Globus pallidus (tissue), 1 donor: ENCODE measurements at regions not wholly inside any gene's neighbourhood (a gene's known extent, or its start where the extent isn't known, plus 50 kb on each side); places are given as distances from the start of the nearest gene placed in this dataset.
"Not testable (repeated sequence)": the region's sequence is repeated elsewhere in the genome, so short reads cannot be mapped to it uniquely, and the experiment has no call there.

ENCODE experiments used
- DNase-seq: peaks from one replicate; pipeline ENCODE4 v3.0.0-alpha.2; 2015; ENCODE audit warnings: low spot score

DNA sequence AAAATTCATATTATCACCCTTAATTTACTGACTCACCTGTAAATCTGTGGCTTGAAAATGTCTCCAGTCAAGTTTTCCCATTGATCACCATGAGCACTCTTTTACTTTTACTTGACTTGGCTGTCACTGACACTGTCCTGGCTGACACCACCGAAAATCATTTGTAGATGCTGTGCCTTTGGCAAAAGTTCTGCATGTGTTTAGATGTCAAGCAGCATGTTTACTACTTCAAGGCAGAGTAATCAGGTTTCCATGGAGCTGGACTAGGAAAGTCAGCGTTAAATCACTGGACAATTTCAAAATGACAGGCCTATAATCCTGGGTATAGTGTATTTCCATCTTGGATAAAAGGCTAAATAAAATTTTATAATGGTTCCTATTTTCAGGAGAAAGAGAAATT, 1530.6 kb upstream of the CDH6 start:
- no peak for DNase-seq

DNA sequence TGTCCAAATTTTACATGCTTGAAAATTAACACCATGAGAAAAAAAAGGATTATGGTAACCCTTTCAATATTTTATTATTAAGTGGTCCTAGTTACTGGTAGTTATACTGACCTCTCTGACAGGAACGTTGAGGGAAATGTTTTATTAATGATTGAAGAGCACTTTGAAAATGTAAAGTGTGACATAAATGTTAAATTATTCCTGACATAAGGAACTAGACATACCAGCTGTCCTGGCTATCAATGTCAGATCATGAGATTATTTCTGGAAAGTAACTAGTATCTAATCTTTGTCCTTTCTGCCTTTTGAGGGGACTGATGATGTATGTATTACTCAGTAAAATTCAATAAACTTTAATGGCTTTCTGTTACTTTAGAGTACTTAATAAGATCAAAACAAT, 1538.5 kb upstream of the CDH6 start:
- no peak for DNase-seq

DNA sequence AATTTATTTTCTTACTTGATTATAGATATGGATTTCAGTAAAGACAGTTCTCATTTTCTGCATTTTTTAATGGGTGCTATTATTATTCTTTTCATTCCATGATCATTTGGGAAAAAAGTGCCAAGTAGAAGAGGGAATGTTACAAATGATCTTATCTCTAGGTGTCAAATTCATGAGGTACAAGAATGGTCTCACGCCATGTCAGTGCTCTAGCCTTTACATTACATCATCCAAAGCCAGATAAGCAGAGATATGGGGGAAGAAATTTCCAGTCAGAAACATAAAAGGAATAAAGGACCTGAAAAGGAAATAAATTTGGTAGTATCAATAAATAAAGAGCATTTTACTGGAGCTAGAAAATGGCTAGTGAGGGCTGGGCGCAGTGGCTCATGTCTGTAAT, 1544.2 kb upstream of the CDH6 start:
- DNase-seq: no peak

DNA sequence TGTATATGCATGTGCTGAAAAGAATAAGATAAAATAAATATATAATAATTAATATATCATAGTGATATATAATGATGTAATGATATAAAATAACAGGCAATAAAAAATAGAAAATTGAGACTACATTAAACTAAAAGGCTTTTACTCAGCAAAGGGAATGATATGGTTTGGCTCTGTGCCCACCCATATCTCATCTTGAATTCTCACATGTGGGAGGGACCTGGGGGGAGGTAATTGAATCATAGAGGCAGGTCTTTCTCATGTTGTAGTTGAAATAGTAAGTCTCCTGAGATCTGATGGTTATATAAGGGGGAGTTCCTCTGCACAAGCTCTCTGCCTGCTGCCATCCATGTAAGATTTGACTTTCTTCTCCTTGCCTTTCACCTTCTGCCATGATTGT, 1550.9 kb upstream of the CDH6 start:
- DNase-seq: no peak

DNA sequence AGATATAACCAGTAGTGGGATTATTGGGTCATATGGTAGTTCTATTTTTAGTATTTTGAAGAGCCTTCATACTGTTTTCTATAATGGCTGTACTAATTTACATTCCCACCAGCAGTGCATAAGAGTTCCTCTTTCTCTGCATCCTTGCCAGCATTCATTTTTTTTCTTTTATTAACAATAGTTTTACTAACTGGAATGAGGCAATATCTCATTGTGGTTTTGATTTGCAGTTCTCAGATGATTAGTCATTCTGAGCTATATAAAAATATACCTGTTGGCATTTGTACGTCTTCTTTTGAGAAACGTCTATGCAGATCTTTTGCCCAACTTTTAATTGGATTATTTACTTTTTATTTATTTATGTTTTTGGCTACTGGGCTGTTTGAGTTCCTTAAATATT, 1579.3 kb upstream of the CDH6 start:
- DNase-seq: no peak

DNA sequence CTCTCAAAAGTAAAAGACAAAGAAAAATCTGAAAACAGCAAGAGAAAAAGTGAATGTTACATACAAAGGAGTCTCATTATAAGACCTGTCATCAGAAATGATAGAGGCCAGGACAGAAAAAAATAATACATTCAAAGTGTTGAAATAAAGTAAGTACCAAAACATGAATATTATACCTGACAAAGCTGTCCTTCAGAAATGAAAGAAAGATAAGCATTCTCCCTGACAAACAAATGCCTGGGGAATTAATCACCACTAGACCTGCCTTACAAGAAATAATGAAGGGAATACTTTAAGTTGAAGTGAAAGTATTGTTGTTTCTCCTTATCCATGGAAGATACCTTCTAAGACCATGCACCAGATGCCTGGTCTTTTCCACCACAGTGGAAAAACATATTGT, 1605.2 kb upstream of the CDH6 start:
- DNase-seq: no peak

DNA sequence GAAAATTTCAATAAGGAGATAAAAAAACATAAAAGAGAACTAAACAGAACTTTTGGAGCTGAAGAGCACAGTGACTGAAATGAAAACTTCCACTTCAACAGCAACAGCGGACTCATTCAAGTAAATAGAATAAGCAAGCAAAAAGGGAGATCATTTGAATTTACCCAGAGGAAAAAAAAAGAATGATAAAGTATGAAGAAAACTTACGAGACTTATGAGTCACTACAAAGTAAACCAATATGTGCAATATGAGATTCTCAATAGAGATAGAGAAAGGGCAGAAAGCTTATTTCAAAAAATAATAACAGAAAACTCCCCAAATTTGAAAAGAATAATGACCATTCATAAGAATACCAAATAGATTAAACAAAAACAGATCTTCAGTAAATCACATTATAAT, 1605.7 kb upstream of the CDH6 start:
- DNase-seq: no peak

DNA sequence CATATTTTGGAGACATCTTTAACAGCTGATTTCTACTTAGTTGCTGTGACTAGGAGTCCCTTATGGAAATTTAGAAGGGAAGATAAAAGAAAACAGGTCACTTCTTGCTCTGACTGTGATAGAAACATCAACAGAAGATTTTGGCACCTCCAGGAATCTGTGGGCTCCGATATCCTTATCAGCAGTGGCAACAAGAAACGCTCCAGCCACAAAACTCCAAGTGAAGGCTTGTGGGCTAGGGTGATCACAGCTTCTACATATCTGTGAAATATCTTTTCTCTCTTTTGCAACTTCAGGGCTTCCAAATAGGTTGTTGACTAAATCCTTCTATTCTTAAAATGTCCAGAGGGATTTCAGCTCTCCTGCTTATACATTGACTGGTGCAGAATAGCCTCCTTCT, 1625.5 kb upstream of the CDH6 start:
- no peak for DNase-seq

DNA sequence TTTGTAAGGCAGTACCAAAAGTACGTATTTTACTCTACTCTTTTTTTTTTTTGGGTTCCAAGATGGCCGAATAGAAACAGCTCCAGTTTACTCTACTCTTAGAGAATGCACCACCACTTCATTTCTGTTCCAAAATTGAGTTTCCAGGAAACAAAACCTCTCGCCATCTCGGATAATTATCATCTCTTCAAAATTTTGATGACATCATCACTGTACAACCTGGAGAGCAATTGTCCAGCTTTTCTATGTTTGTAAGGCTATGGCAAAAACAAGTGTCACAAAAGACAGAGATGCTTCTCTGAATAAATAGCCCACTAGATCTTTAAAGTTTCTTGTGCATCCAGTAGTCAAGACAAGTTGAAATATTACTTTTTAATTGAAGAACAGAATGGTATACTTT, 1631.9 kb upstream of the CDH6 start:
- no peak for DNase-seq

DNA sequence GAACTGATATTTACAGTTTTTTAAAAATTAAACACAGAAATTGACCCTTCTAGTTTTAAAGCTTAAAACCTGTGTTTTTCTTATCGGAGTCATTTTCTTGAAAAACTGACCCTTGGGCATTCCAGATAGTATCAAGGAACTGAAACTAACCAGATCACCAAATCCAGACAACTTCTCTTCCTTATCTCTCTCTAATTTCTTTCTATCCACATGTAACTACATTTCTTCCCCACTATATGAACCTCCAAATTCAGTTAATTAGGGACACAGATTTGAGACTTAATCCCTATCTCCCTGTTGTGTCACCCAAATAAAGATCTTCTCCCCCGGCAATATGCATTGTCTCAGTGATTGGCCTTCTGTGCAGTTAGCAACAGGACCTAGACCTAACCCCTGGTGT, 1643.0 kb upstream of the CDH6 start:
- DNase-seq: no peak

DNA sequence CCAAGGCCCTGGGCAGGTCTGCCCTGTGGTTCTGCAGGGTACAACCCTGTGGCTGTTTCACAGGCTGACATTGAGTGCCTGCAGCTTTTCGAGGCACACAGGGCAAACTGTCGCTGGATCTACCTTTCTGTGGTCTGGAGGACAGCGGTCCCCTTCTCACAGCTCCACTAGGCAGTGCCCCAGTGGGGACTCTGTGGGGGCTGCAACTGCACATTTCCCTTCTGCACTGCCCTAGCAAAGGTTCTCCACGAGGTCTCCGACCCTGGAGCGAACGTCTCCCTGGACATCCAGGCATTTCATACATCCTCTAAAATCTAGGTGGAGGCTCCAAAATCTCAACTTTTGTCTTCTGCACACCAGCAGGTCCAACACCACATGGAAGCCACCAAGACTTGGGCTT, 1645.2 kb upstream of the CDH6 start:
- DNase-seq: no peak

DNA sequence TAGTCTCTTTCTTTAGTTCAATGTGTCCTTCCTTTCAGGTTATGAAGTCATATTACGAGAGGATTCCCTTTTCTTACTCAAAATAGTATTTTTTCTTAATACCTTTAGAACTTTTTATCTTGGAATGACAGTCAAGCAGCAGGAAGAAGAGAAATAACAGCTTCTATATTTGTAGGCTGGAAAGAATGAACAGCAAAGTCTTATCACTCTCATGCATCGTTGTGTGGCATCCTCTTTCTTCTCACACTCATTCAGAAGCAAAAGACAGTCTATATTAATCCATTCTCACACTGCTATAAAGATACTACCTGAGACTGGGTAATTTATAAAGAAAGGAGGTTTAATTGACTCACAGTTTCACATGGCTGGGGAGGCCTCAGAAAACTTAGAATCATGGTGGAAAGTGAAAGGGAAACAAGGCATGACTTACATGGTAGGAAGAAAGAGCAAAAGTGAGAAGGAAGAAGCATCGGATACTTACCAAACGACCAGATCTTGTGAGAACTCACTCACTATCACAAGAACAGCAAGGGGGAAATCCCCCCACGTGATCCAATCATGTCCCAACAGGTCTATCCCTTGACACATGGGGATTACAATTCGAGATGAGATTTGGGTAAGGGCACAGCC, 1646.1 kb upstream of the CDH6 start:
- no peak for DNase-seq

DNA sequence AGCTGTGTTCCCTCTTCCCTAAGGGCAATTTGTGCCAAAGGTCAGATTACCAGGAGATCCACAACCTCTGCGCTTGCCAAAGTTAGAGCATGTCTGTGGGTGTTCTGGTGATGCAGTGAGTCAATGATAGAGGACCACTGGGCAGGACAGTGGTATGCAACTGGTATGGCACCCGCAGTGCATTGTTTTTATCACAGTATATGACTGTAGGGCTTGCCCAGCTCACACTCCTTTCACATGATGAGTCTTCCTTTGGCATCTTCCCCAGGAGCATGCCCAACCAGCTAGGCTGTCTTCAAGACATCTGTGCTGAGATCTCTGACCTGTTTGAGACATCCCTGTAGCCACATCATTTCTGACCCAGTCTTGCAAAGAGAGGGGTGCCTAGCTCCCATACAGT, 1650.0 kb upstream of the CDH6 start:
- DNase-seq: no peak

DNA sequence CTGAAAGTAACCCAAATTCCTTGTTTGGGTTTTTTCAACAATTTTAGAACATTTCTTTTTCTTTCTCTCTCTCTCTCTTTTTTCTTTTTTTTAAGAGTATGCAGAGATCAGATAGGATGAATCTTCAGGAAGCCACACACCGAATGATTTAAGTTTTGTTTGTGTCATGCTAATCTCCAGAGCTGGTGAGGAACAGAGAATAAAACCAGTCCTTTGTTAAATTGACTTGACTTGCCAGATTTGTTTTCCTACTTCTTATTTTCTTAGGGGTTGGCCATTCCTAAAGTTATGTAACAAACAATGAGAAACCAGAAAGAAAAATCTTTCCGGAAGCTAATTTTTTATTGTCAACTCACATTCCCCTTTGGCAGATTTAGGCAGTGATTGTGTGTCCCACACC, 1669.3 kb upstream of the CDH6 start:
- no peak for DNase-seq

DNA sequence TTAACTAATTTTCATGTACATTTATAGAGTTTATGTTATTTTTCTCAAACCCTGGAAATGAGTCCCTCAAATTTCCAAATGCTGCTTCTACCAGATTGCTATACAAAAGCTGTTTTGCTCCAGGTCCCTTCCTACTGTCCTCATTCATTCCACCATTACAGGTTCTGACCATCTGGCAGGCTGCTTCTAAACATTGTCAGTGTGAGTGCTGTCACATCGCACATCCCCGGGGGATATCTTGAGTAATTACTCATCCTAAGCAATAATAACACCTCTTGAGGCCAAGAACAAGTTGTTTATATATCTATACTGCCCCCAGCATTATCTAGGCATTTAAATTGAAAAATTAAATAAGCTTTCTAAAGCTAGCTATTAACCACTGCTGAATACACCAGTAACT, 1675.3 kb upstream of the CDH6 start:
- no peak for DNase-seq

DNA sequence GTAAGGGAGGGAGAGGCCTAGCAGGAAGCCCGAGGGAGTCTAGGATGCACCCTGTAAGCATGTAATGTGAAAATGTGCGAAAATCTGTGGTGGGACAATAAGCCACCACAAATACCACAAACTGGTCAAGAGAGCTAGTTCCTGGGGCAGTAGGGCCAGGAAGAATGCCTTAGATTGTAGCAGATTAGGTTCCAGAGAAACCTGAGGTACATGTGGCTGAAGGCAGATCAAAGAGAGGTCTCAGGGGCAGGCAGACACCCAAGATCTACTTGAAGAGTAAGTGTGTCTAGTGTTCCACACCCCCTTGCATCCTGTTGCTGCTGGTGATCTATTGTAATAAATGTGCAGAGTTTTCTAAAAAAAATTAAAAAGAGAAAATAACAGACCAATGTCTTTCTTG, 1677.3 kb upstream of the CDH6 start:
- DNase-seq: no peak

DNA sequence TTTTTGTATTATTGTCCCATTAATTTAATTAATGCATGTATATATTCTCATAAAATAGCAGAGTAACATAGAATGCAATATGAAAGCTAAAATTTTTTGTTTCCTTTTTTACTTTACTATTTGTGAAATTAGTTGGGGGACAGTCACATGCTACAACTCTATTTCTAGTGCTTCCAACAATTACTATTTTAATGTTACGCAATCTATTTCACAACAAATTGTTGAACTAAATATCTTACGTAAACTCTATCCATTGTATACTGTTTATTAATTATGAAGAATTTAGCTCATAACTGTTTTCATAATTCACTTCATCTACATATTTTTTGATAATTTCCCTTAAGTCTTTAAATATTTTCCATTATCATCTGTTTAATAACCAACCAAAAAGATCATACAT, 1685.4 kb upstream of the CDH6 start:
- DNase-seq: no peak

DNA sequence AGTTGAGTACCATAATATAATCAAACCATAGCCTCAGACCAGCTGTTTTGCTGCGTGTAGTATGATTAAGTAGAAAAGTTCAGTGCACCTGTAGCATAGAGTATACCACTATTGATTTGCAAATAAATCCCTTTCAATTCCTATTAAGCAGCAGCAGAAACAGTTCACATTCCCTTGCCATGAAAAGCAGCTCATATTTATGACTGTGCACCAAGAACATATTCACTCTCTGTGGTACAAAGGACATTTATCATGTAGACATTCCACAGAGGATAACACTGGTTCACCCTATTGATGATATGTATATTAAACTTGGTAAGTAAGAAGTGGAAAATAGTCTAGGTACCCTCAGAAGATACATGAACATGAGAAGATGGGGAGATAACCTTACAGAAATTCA, 1689.1 kb upstream of the CDH6 start:
- DNase-seq: no peak

DNA sequence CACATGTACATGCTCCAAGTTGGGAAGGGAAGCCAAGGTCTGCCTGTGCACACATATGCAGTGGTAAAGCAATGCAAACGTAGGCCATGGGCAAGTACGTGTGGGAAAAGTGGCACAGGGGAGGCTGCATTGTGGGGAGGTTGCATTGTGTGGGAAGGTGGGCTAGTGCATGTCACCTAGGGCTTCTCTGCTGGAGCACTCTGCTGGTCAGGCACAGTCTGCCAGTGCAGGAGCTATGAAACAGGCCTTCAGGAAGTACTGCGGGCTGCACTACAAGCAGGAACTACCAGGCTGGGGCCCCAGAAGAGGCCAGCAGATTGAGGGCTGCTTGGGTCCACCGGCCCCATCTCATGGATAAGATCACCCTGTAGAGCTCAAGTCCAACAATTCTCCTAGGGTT, 1694.6 kb upstream of the CDH6 start:
- no peak for DNase-seq

DNA sequence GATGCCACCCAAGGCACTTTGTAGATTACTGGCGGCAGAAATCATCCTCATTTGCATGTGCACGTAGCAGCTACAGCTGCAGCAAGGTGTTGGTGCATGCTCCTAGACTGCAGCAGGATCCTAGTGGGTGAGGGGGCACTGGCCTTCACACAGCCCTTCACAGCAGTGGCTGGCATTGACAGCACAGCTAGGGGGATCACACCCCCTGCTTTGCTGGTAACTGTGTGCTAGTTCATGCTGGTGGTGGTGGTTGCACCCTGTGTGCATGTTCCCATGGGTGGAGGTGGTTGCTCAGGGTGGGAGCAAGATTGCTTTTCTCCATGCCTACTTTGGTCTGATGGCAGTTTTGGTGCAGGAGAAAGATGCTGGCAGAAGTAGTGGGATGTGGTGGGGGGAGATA, 1695.1 kb upstream of the CDH6 start:
- no peak for DNase-seq

DNA sequence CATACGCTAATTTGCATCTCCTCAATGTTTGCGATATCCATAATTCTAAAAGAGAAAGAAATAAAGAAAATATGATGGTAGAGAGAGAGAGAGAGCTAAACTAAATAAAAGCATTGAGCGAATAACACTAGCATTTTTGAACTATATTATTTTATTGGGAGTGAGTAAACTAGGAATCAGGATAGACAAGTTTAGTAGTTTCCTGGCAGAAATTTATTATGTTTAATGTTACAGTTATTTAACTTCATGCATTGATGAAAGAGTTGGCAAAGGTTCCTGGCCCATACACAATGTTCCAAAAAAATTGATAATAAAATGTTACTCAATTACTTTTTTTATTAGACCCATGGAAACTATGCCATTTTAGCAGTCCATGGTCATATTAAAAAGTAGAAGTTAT, 1708.2 kb upstream of the CDH6 start:
- no peak for DNase-seq

DNA sequence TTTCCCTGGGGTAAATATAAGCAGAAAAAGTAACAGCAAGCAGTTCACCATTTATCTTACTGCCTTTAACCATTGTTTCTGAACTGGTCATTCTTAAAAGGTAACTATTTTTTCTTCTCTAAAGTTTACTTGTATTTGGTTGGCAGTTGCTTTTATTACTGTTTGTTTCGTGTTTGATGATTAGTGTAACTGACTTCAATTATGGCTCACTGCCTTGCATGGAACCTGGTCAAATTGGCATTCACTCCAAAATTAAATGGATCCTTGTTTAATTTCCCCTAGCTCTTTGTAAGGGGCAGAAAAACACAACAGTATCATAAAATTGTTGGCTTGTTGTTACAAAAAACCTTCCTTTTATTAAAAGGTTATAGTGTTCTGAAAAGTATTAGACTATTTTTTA, 1723.9 kb upstream of the CDH6 start:
- DNase-seq: no peak

DNA sequence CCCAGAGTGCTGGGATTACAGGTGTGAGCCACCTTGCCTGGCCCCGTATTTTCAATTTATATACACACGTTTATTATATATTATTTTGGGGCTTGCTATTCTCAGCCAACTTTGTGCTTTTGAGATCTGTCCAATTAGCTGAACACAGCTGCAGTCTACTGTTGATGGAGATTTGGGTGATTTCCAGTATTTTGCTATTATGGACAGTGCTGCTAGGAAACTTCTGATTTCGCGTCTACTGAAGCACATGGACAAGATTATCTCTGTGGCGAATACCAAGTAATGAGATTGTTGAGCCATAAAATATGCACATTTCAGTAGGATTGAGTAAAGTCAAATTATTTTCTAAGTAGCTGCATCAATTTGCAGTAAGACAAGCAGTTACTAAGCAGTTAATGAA, 1731.2 kb upstream of the CDH6 start:
- DNase-seq: peak; percentile 3

DNA sequence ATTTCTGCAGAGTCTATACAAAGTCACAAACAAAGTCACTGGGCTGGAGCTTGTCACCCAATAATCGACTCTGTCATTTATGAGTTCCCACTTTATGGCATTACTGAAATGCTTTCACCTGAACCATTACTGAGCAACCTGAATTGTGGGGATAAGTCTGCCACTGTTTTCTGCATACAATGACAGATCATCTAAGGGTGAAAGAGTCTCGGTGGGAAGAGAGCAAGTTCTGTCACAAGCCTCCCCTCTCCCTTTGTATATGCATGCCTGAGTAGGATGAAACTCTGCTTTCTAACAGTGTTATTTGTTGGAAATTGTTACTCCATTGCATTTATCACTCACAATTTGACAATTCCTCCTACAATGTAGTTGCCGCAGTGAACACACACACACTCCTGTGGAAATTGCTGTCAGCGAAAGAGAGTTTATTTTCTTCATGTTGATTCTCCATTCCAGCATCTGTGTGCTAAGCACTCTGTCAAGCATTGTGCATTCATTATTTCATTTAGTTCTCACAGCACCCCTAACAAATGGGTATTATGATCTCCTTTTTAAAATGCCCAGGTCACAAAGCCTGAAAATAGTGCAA, 1732.4 kb upstream of the CDH6 start:
- no peak for DNase-seq

DNA sequence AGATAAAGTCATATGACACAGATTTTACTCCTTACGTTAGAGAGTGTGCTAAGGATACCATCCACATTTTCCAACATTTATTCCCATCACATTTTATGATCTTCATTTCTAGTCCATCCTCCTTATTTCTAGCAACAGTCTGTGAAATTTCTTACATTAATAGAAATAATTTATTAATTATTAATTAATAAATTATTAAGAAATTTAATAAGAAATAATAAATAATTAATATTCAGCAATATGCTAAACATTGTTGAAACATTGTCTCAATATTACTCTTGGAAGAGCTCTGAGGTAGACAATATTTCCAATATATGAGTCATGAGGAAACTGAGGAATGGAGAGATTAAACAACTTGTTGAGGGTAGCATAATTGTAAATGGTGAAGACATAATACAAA, 1742.5 kb upstream of the CDH6 start:
- not testable (repeated sequence) for DNase-seq
